ENCODE measurements at regions not wholly inside any gene's neighbourhood (a gene's known extent, or its start where the extent isn't known, plus 50 kb on each side); places are given as distances from the start of the nearest gene placed in this dataset.

- TF ChIP-seq CTCF (IDR thresholded peaks at IDR 0.05; ENCODE audit: low read depth, low read length), result no peak
- H3K4me3 ChIP-seq (ENCODE audit: low read depth, low read length), result no peak overlapping the region
These were observed 612.0 kb upstream of the ACTRT1 start for GRCh38 chrX:128664211-128664610.

GRCh38 chrX:128653524-128654060 lies 601.4 kb upstream of the ACTRT1 start:
- TF ChIP-seq CTCF (IDR thresholded peaks at IDR 0.05; ENCODE audit: low read depth, low read length), result no peak
- no peak overlapping the region for H3K4me3 ChIP-seq (ENCODE audit: low read depth, low read length)

- no peak overlapping the region for H3K4me3 ChIP-seq (ENCODE audit: low read depth, low read length)
- TF ChIP-seq CTCF (IDR thresholded peaks at IDR 0.05; ENCODE audit: low read depth, low read length), result no peak
These were observed 598.1 kb upstream of the ACTRT1 start for GRCh38 chrX:128650326-128650725.

GRCh38 chrX:128634754-128635153 lies 582.6 kb upstream of the ACTRT1 start:
- no peak overlapping the region for H3K4me3 ChIP-seq (ENCODE audit: low read depth, low read length)
- no peak for TF ChIP-seq CTCF (IDR thresholded peaks at IDR 0.05; ENCODE audit: low read depth, low read length)

- H3K4me3 ChIP-seq (ENCODE audit: low read depth, low read length), result no peak overlapping the region
- no peak for TF ChIP-seq CTCF (IDR thresholded peaks at IDR 0.05; ENCODE audit: low read depth, low read length)
These were observed 571.2 kb upstream of the ACTRT1 start for GRCh38 chrX:128623361-128623760.

GRCh38 chrX:128622296-128622695 lies 570.1 kb upstream of the ACTRT1 start:
- H3K4me3 ChIP-seq (ENCODE audit: low read depth, low read length), result no peak overlapping the region
- no peak for TF ChIP-seq CTCF (IDR thresholded peaks at IDR 0.05; ENCODE audit: low read depth, low read length)

GRCh38 chrX:128619490-128619889 lies 567.3 kb upstream of the ACTRT1 start:
- TF ChIP-seq CTCF (IDR thresholded peaks at IDR 0.05; ENCODE audit: low read depth, low read length), result no peak
- H3K4me3 ChIP-seq (ENCODE audit: low read depth, low read length), result no peak overlapping the region
